HS-27A (cell line): ENCODE measurements at regions not wholly inside any gene's neighbourhood (a gene's known extent, or its start where the extent isn't known, plus 50 kb on each side); places are given as distances from the start of the nearest gene placed in this dataset.

Experiments
- DNase-seq: peaks from one replicate; pipeline ENCODE4 v3.0.0-alpha.2; 2012; ENCODE audit warnings: low read depth, missing footprints

DNA sequence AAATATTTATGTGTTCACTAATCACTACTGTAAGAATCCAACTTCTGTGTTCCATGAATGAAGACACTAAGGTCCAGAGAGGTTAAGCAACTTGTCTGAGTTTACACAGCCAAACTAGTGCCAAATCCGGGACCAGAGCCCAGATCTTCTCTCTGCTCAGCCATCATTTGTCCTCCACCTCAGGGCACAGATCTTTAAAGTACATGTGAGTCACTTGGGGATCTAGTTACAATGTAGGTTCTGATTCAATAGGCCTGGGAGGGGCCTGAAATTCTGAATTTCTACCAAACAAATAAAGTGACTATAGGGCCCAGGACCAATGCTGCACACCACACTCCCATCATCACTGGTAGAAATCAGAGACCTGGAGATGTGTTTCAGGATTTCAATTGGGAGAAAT is 162.9 kb downstream of the GXYLT1 start:
- peak; percentile 2 for DNase-seq

DNA sequence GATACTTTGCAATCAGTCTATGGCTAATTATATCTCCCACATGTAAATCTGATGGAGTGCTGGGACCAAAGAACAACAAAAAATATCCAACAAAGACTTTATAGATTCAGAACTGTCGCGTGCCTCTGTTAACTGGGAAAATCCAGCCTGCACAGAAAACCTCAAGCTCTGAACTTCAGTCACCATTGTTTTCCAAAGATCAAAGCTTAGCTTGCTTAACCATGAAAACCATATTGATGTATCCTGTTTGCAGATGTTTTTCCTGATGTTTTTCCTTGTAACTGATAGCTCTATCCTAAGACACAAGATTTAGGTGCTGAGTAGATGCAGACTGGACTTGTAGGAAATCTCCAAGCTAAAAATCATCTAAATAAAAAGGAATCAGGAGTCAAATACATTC is 163.7 kb downstream of the GXYLT1 start:
- DNase-seq, result no peak

DNA sequence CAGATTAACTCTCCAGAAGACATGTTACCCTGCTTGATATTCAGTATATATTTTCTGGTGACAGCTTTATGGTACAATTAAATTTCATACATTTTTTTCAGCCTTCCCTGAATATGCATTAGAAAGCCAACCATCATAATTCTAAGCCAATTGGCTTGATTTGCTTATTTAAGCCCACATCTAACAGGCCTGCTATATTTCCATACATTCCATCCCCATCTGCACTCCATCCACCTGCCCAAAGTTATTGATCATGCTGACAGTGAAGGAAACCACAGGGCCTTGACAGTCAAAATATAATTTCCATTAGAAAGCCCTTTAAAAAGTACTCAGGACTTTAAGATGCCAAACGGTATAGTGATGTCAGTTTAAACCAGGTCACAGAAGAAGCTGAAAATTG is 164.3 kb downstream of the GXYLT1 start:
- DNase-seq, result no peak

DNA sequence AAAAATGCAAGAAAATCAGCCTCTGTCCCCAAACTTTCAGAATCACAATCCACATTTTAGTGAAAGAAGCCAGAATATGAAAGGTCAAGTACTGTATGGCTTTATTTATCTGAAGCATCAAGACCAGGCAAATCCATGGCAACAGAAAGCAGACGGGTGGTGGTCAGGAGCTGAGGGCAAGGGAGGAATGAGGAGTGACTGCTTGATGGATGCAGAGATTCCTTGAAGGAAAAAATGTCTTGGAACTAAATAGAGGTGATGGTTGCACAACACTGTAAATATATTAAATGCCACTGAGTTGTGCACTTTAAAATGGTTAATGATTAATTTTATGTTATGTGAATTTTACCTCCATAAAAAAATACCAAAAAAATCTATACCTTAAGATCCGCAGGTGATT is 165.1 kb downstream of the GXYLT1 start:
- no peak for DNase-seq

DNA sequence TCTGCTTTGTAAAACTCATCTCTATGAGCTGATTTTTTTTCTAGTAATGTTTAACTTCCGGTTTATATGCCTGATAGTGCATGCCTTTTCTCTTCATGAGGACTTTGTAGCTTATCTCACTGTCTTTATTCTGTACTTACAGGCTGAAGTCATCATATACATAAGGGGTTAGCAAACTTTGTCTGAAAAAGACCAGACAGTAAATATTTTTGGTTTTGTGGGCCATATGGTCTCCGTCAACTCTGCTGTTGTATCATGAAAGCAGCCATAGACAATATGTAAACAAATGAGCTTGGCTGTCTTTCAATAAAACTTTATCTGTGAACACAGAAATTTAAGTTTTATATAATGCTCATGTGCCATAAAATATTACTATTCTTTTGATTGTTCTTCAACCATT is 172.1 kb downstream of the GXYLT1 start:
- no peak for DNase-seq

DNA sequence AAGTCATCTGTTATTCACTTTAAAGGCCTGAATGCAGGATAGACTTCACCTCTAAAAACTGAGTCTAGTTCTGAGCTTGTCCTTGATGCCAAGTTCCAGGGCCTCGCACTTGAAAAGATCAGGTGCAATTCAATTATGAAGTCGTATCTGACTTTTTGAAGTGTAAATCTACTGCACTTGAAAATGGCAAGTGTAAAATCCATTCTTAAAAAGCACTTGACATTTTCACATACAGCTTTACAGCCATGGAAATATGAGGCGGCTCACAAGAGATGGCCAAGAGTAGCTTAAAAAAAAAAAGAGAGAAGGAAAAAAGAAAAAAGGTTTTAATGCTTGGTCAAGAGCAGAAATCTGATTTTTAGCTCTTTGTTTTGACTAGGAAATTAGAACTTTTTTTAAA is 172.5 kb downstream of the GXYLT1 start:
- DNase-seq, result no peak

DNA sequence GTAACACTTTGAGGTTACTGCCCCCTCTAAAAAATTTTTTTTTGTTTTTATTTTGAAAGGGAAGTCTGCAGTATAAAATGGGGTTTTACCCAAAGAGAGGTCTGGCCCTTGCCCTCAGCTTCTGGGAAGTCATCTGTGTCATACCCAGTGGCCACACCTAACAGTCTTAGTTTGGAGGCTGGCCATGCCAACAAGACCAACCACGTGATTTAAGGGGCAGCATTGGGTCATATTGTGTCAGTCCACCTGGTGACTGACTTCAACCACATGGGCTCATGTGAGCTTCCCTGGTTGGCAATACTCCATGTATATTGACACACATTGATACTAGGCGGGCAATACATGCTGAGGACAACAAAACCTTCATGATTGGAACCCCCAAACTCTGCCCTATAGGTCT is 173.9 kb downstream of the GXYLT1 start:
- DNase-seq, result no peak

DNA sequence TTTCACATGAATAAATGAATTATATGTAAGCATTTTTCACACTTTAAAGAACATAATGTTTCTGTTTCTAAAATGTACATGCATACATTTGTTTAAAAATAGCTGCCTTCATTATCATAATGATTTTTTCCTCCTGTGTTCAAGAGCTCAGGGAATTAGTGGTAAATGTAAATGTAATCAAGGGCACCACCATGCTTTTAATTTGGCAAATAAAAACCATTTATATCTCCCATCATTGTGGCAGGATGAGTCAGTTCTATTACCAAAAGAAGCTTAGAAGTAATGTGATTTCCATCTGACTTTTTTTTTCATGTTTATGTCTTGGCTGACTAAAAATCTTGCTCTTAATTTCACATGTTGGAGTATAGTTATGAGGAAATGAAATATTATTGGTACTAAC is 176.1 kb downstream of the GXYLT1 start:
- DNase-seq, result no peak

DNA sequence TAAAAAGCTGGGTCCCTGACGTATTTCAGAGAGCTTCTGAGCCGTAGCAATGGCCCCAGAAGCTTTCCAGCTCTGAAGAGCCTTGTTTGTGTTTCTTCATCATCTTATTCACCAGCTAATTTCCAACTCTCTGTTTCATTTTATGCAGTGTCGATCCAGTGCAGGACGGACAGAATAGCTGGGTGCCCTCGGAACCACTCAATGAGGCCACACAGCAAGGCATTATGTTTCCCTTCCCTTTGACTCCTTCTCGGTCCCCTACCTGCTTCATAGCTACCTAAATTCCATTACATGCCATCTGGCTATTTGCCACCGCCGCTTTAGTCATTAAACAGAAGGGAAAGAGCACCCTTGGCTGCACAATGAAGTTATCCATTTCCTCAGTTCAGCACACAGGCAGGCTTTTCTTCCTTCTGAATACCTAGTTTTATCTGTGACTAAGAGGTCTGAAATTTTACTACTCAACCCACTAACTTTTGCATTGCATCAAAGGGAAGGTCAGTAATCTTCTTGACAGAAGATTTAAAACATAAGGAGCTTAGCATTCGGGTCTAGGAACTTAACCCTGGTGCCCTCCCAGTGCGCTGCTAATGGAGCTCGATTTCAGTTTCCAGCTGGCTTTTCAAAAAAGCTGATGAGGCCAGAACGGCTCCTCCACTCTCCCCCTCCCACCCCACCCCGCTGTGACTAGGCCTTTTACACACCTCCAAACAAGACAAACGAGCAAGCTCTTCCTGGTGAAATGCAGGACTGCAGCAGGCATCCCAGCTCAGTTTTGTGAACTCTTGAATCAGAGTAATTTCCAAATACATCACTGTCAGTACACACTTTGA is 176.8 kb downstream of the GXYLT1 start:
- no peak for DNase-seq

DNA sequence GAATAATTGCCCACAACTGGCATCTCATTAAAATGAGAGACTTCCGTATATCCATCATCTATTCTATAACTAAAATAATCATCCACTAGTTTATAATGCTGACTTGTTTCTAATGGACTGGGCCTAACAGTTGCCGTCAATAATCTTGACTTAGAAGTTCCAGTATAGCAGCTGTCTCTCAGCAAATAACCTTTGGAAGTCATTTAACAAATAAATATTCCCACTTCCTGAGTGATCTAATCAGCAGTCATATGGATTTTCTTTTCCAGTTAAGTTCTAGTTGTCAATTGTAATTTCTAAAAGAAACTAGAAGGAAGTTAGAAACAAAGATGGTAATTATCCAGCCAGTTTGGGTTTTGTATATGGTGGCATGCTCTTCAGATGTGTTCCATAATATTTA is 177.8 kb downstream of the GXYLT1 start:
- DNase-seq, result no peak

DNA sequence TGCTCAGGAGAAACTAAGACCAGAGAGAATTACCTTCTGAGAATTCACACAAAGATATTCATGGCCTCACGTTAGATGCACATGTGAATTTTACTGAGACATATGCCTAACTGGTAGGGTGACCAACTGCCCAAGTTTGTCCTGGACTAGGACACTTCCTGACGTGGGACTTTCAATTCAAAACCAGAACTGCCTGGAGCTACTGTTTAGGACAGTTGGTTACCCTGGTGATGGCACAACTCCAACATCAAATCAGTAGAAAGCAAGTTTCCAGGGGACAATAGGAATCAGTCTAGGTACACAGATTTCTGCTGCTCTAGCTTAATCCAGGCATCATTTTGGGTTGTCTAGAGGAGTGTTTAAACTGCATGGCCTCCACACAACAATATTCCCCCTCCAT is 178.7 kb downstream of the GXYLT1 start:
- no peak for DNase-seq

DNA sequence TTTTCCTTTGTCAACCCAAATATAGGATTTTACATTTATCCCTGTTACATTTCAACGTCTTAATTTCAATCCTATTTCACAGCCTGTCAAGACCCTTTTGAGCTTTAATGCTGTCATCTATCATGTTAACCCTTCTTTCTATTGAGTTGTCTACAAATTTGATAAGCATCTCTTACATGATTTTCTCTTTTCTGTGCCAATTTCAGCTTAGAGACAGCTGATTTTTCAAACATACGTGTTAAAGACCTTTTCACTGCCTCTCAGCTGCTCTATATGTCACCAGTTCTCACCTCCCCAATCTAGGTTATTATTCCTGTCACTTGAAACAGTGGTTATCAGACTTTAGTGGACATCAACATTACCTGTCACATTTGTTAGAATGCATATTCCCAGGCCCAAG is 181.3 kb downstream of the GXYLT1 start:
- DNase-seq, result no peak

DNA sequence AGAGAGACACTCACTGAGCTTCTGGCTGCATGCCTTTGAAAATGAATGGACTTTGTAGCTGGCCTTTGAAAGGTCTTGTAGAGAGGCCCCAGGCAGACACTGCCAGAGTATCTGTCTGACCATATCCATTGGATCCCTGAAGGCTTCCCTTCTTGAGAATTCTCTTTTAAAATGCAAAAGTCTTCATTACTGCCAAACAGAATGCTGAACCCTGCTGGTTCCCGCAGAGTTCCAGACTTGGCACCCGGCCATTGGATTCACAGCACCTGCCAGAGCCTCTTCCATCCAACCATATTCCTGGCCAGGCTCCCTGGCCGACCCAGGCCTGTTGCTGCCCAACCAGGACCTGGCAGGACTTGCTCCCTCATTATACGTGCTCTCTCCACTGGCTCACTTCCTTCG is 182.5 kb downstream of the GXYLT1 start:
- DNase-seq, result no peak

DNA sequence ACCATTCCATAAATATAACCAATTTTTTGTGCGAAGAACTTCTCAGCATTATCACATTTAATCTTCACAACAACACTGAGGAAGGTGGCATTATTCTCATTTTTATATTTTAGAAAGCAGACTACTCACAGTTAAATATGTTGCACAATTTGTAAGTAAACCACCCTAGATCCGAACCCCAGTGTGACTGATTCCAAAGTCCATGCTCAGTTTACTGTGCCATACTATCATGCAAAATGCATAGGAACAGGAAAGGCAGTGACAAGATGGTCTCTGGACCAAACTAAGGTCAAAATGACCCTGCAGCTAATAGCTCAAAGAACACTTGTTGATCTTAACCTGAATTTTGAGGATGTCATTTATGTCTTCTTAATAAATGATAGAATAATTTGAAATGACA is 185.4 kb downstream of the GXYLT1 start:
- no peak for DNase-seq

DNA sequence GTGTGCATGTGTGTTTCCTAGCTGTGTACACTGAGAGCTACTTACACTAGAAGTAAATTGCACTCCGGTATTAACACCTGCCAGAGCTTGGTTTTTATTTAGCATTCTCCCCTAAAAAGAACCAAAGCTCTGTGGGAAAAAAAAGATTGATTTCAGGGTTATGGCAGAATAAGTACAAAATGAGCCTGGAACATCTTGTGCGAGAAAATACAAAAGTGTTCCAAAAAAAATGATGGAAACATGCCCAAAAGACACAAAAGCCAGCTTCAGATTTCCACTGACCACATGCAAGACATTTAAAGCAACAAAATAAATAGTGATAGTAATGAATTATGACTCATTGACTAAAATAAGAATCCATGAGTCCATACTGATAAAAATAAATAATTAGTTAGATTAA is 188.3 kb downstream of the GXYLT1 start:
- DNase-seq, result no peak

DNA sequence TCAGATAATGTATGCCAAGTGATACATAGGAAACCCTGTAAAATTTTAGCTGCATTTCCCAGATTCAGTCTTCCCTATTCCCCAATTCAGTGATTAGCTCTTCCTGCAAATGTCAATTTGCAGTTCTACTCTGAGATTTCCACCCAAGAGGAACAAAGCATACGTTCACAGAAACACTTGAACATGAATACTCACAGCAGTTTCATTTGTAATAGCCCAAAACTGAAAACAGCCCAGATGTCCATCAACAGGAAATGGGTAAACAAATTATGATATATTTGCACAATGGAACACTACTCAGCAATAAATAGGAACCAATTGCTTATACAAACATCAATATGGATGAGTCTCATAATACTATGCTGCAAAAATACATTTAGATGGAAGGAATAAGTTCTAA is 194.2 kb downstream of the GXYLT1 start:
- no peak for DNase-seq

DNA sequence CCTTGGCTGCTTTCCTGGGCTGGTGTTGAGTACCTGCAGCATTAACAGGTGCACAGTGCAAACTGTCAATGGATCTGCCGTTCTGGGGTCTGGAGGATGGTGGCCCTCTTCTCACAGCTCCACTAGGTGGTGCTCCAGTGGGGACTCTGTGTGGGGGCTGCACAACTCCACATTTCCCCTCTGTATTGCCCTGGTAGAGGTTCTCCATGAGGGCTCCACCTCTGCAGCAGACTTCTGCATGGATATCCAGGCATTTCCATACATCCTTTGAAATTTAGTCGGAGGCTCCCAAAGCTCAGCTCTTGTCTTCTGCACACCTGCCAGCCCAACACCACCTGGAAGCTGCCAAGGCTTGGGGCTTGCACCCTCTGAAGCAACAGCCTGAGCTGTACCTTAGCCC is 198.6 kb downstream of the GXYLT1 start:
- no peak for DNase-seq

DNA sequence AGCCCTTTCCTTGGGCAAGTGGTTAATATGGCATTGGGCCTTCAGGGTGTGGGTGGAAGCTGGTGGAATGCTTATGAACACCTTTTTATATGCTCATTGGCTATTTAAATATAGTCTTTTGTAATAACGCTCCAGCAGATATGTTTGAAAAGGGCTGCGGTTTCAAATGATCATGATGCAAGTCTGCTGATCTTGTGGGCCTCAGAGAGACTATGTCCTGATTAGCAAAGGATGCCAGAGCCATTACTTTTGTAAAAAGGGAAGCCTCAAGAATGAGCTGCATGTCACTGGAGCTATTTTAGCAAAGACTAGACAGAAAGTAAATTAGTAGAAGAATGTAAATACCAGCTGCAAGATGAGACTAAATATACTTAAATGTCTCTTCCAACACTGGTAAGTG is 200.5 kb downstream of the GXYLT1 start:
- DNase-seq, result no peak

DNA sequence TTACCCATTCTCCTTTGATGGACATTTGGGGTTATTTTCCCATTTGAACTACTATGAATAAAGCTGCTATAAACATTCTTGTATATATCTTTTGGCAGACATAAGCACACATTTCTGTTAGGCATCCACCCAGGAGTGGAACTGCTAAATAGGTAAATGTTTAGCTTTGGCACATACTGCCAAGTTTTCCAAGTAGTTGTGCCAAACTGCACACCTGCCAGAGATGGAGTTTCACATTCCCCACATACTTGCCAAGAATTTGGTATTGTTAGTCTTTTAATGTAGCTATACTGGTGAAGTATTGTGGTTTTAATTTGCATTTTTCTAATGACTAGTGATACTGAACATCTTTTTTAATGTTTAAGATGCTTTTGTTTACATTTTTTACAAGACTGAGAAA is 201.0 kb downstream of the GXYLT1 start:
- DNase-seq, result no peak

DNA sequence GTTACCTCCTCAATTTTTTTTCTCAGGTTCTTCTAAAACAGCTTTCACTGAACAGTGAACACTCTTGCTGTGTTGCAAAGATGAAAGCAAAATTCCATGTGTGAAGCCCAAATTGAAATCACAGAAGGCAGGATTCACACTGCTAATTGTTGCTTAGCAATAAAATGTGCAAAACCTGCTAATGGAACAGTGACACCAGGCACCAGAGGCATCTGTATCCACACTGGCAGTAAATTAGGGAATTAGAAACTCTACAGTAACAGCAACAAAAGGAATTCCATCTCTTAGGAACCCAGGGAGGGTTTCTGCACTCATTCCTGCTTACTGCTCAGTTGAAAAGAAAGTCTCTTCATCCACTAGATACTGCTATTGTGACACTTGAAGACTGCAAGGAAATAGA is 202.3 kb downstream of the GXYLT1 start:
- DNase-seq, result no peak

DNA sequence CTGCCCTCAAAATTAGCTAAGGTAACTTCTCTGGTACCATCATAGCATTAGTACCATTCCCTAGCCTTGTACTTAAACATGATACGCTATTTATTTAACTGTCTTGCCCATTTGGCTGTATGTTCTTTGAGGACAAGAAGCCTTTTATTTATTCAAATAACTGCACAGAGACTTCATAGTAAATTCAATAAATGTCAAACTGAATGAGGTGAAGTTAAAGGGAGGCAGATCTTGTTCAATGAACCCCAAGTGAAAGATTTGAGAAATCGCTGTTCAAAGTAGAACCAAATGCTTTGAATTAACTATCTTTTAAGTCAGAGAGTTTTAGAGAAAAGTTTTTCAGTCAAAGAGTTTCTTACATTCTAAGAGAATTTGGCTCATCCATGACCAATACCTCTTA is 203.6 kb downstream of the GXYLT1 start:
- no peak for DNase-seq

DNA sequence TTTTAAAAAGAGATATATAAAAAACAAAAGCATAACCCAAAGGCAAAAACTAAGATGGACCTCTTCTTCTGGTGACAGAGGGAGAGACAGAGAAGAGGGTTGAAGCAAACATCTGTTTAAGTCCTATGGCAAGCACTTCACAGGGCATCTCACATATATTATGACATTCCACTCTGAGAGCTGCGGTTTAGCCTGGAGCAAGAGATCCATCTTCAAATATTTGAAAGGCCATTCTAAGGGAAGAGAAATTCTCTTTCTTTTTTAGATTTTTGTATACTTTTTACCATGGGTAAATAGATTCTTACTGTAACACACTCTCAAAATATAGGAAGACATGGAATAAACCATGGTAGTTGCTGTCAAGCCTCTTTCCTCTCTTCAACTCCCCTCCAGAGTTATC is 204.1 kb downstream of the GXYLT1 start:
- no peak for DNase-seq

DNA sequence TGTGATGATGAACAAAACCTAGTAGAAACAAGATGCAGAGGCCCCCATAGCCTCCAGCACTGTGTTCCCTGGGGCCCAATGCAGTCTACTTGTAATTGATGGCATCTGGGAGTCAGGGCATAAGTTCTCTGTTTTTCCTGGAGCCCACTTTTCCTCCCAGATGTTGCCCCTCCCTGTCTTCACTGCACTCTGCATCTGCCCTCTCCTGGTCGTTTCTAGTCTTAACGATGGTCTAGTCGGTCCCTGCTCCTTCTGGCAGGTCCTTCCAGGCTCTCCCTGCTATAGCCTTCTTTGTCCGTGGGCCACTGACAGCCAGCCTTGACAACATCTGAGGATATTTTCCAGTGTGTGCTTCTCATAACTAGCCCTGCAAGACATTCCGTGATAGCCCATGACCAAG is 208.3 kb downstream of the GXYLT1 start:
- DNase-seq, result no peak

DNA sequence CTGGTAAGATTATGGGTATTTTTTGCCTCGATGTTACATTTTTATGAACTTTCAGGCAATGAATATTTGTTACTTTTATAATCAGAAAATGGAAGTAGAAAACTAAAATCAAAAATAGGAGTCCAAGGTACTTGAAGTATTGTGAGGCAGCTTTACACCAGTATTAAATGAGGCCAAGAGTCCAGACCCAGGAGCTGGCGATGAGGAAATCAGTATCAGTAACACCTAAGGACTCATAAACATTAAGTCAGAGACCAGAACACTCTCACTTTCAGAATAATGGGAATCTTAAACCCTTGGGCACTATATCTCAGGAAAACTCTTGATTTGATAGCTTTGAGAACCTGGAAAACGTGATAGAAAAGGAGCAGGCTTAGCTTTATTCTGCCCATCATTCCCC is 208.8 kb downstream of the GXYLT1 start:
- DNase-seq, result no peak
